Uterus (tissue), 2 donors: ENCODE measurements at regions not wholly inside any gene's neighbourhood (a gene's known extent, or its start where the extent isn't known, plus 50 kb on each side); places are given as distances from the start of the nearest gene placed in this dataset.

Source experiments
- POLR2A ChIP-seq, 2 donors: fragments of 450-650 bp; IDR thresholded peaks; one replicate each; pipeline ENCODE4 v1.6.1; 2016; ENCODE audit warnings: antibody characterized with exemption in 2 of 2, mild to moderate bottlenecking in 1 of 2, moderate library complexity in 1 of 2
- TF ChIP-seq, protein P1 (sequence below), 4 experiments: fragments of 200-600 bp in 2 of 4; fragments of 450-650 bp in 2 of 4; sonication (generic) in 2 of 4; IDR thresholded peaks; one replicate each; pipeline ENCODE4 v1.5.1; 2016 to 2019; ENCODE audit warnings: antibody characterized with exemption in 4 of 4, mild to moderate bottlenecking in 2 of 4, moderate library complexity in 1 of 4

DNA sequence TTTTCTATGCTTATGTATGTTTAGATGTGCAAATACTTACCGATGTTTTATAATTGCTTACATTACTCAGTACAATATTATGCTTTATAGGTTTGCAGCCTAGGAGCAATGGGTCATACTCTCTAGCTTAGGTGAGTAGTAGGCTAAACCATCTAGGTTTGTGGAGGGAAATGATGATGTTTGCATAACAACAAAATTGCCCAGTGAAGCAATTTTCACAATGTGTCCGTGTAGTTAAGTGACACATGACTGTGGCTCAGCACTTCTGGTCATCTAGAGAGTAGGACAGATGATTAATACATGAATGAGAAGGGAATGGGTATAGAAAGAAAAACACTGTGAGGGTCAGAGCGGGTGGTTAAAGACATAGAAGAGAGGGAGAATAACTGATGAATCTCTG lies 2116.2 kb upstream of the PIK3C3 start:
- TF ChIP-seq, protein P1, sequence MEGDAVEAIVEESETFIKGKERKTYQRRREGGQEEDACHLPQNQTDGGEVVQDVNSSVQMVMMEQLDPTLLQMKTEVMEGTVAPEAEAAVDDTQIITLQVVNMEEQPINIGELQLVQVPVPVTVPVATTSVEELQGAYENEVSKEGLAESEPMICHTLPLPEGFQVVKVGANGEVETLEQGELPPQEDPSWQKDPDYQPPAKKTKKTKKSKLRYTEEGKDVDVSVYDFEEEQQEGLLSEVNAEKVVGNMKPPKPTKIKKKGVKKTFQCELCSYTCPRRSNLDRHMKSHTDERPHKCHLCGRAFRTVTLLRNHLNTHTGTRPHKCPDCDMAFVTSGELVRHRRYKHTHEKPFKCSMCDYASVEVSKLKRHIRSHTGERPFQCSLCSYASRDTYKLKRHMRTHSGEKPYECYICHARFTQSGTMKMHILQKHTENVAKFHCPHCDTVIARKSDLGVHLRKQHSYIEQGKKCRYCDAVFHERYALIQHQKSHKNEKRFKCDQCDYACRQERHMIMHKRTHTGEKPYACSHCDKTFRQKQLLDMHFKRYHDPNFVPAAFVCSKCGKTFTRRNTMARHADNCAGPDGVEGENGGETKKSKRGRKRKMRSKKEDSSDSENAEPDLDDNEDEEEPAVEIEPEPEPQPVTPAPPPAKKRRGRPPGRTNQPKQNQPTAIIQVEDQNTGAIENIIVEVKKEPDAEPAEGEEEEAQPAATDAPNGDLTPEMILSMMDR (IDR thresholded peaks at IDR 0.05): no peak
- no peak for TF ChIP-seq POLR2A (IDR thresholded peaks at IDR 0.05)
